Esophagus muscularis mucosa (tissue), 4 donors: ENCODE measurements at regions not wholly inside any gene's neighbourhood (a gene's known extent, or its start where the extent isn't known, plus 50 kb on each side); places are given as distances from the start of the nearest gene placed in this dataset.

Experiments
- DNase-seq: peaks from one replicate; pipeline ENCODE4 v3.0.0-alpha.2; 2017; ENCODE audit errors: extremely low spot score
- H3K27ac ChIP-seq, 4 donors: fragments of 200-600 bp; sonication (generic); replicated peaks in 1 of 4; 1 replicate in 3 of 4; 2 replicates in 1 of 4; pipeline ENCODE4 v1.5.1; 2016 to 2019; ENCODE audit warnings: mild to moderate bottlenecking in 1 of 4
- H3K27me3 ChIP-seq, 4 donors: fragments of 200-600 bp; sonication (generic); one replicate each; pipeline versions ENCODE4 v1.5.1 to v1.6.0; 2016 to 2019
- H3K36me3 ChIP-seq, 4 donors: fragments of 200-600 bp; sonication (generic); one replicate each; pipeline ENCODE4 v1.5.1; 2016 to 2019
- H3K4me1 ChIP-seq, 4 donors: fragments of 200-600 bp; sonication (generic); one replicate each; pipeline ENCODE4 v1.5.1; 2016 to 2019
- H3K4me3 ChIP-seq, 4 donors: fragments of 200-600 bp; sonication (generic); 1 replicate in 2 of 4; 2 replicates in 2 of 4; pipeline ENCODE4 v1.5.1; 2016 to 2019; ENCODE audit warnings: mild to moderate bottlenecking in 4 of 4, moderate library complexity in 1 of 4
- H3K9me3 ChIP-seq, 4 donors: fragments of 200-600 bp; sonication (generic); 1 replicate in 3 of 4; 2 replicates in 1 of 4; pipeline ENCODE4 v1.5.1; 2016 to 2019
- CTCF ChIP-seq, 3 experiments: fragments of 200-600 bp in 2 of 3; fragments of 450-650 bp in 1 of 3; sonication (generic) in 2 of 3; IDR thresholded peaks; one replicate each; pipeline ENCODE4 v1.5.1; 2017 to 2019; ENCODE audit warnings: antibody characterized with exemption in 3 of 3, mild to moderate bottlenecking in 2 of 3, moderate library complexity in 1 of 3
- EP300 ChIP-seq: sonication (generic); formaldehyde crosslinking; IDR thresholded peaks from one replicate; pipeline ENCODE4 v1.6.1; 2017; ENCODE audit warnings: antibody characterized with exemption
- POLR2A ChIP-seq: fragments of 450-650 bp; IDR thresholded peaks from one replicate; pipeline ENCODE4 v1.6.1; 2017; ENCODE audit warnings: antibody characterized with exemption, moderate library complexity, mild to moderate bottlenecking, low read depth
- POLR2AphosphoS5 ChIP-seq, 2 donors: sonication (generic); formaldehyde crosslinking; IDR thresholded peaks; one replicate each; pipeline ENCODE4 v1.6.1; 2017; ENCODE audit warnings: antibody characterized with exemption in 2 of 2
- WGBS: methylation state at CpG from one replicate; pipeline ENCODE4 v1.1.5; 2018; 5-methylcytosine and 5-hydroxymethylcytosine counted together
- intact Hi-C: fragments of 100-400 bp; cut with DNase I; formaldehyde crosslinking; loops from one replicate; pipeline ENCODE4 v1.15.1; 2023

GRCh38 chr1:5718831-5719632, 273.2 kb downstream of the NPHP4 start:
- 63% methylated on average over 34 of the region's 34 CpGs for WGBS
- intact Hi-C loops, result no loop called here
- no peak overlapping the region for H3K27ac ChIP-seq
- no peak overlapping the region for H3K4me3 ChIP-seq
- H3K36me3 ChIP-seq, result no peaks in the 10 kb centered on the region
- TF ChIP-seq POLR2AphosphoS5 (IDR thresholded peaks at IDR 0.05) (no peak), CTCF (IDR thresholded peaks at IDR 0.05) (no peak), EP300 (no peak), POLR2A (no peak)
- H3K4me1 ChIP-seq, result peaks cover 0 to 13% (median 12%) of the 10 kb centered on the region in 4 donors
- peaks cover 0 to 14% (median 12%) of the 10 kb centered on the region in 4 donors for H3K9me3 ChIP-seq
- peaks cover 0 to 52% (median 0%) of the 10 kb centered on the region in 4 donors for H3K27me3 ChIP-seq
- DNase-seq, result no peak

GRCh38 chr1:5717031-5717682, 275.1 kb downstream of the NPHP4 start:
- no peak for DNase-seq
- H3K9me3 ChIP-seq, result peaks cover 0 to 14% (median 12%) of the 10 kb centered on the region in 4 donors
- peaks cover 0 to 59% (median 0%) of the 10 kb centered on the region in 4 donors for H3K27me3 ChIP-seq

GRCh38 chr1:5716126-5716525, 276.1 kb downstream of the NPHP4 start:
- H3K27ac ChIP-seq, result no peak overlapping the region
- DNase-seq, result no peak
- WGBS, result 97% methylated on average over 5 of the region's 6 CpGs
- intact Hi-C loops, result no loop called here
- H3K27me3 ChIP-seq, result peaks cover 0 to 69% (median 0%) of the 10 kb centered on the region in 4 donors
- no peaks in the 10 kb centered on the region for H3K36me3 ChIP-seq
- H3K9me3 ChIP-seq, result peaks cover 0 to 14% (median 12%) of the 10 kb centered on the region in 4 donors
- H3K4me3 ChIP-seq, result no peak overlapping the region
- no peak for TF ChIP-seq EP300
- TF ChIP-seq CTCF (IDR thresholded peaks at IDR 0.05), result no peak
- TF ChIP-seq POLR2A, result no peak
- no peak for TF ChIP-seq POLR2AphosphoS5 (IDR thresholded peaks at IDR 0.05)
- H3K4me1 ChIP-seq, result peaks cover 0 to 13% (median 11%) of the 10 kb centered on the region in 4 donors

More at GRCh38 chr1:5717031-5717682, 275.1 kb downstream of the NPHP4 start:
- H3K4me1 ChIP-seq, result peaks cover 0 to 13% (median 12%) of the 10 kb centered on the region in 4 donors
- TF ChIP-seq POLR2A (no peak), POLR2AphosphoS5 (IDR thresholded peaks at IDR 0.05) (no peak), EP300 (no peak), CTCF (IDR thresholded peaks at IDR 0.05) (no peak)
- no peak overlapping the region for H3K4me3 ChIP-seq
- no peaks in the 10 kb centered on the region for H3K36me3 ChIP-seq
- WGBS, result 58% methylated on average over 11 of the region's 11 CpGs
- intact Hi-C loops, result no loop called here
- H3K27ac ChIP-seq, result no peak overlapping the region

GRCh38 chr1:5713101-5714010, 278.9 kb downstream of the NPHP4 start:
- Histone ChIP-seq H3K27me3 (peaks cover 0 to 72% (median 0%) of the 10 kb centered on the region in 4 donors), H3K27ac (no peak overlapping the region), H3K4me3 (no peak overlapping the region), H3K4me1 (no peaks in the 10 kb centered on the region), H3K36me3 (no peaks in the 10 kb centered on the region), H3K9me3 (peaks cover 0 to 14% (median 12%) of the 10 kb centered on the region in 4 donors)
- TF ChIP-seq EP300, result no peak
- no peak for TF ChIP-seq CTCF (IDR thresholded peaks at IDR 0.05)
- no peak for TF ChIP-seq POLR2A
- TF ChIP-seq POLR2AphosphoS5 (IDR thresholded peaks at IDR 0.05), result no peak
- 89% methylated on average over 36 of the region's 36 CpGs for WGBS
- intact Hi-C loops, result no loop called here
- DNase-seq, result no peak
